Hindlimb muscle (tissue), 1 donor: ENCODE measurements at regions not wholly inside any gene's neighbourhood (a gene's known extent, or its start where the extent isn't known, plus 50 kb on each side); places are given as distances from the start of the nearest gene placed in this dataset.
A peak's percentile ranks its signal among the peaks of the same experiment; 100 is the strongest.

Experiments used
- DNase-seq: peaks from one replicate; pipeline ENCODE4 v3.0.0-alpha.2; 2013

- DNase-seq = no peak
Measured at GRCh38 chr11:130780437-130780836, 135.8 kb downstream of the SNX19 start.

GRCh38 chr11:130781931-130782330 lies 134.3 kb downstream of the SNX19 start:
- peak; percentile 44 for DNase-seq

GRCh38 chr11:130782361-130783222 lies 133.7 kb downstream of the SNX19 start:
- DNase-seq = peak; percentile 78

- no peak for DNase-seq
Measured at GRCh38 chr11:130783323-130783722, 133.0 kb downstream of the SNX19 start.

- DNase-seq = peak; percentile 50
Measured at GRCh38 chr11:130785380-130786116, 130.7 kb downstream of the SNX19 start.

GRCh38 chr11:130786586-130786985 lies 129.7 kb downstream of the SNX19 start:
- DNase-seq = no peak

- peak; percentile 61 for DNase-seq
Measured at GRCh38 chr11:130787092-130787616, 129.1 kb downstream of the SNX19 start.

- DNase-seq = no peak
Measured at GRCh38 chr11:130787973-130788570, 128.2 kb downstream of the SNX19 start.

GRCh38 chr11:130789056-130789640 lies 127.1 kb downstream of the SNX19 start:
- no peak for DNase-seq

GRCh38 chr11:130790689-130791088 lies 125.6 kb downstream of the SNX19 start:
- no peak for DNase-seq

GRCh38 chr11:130792772-130793171 lies 123.5 kb downstream of the SNX19 start:
- DNase-seq = no peak

GRCh38 chr11:130796828-130797227 lies 119.5 kb downstream of the SNX19 start:
- no peak for DNase-seq

- no peak for DNase-seq
Measured at GRCh38 chr11:130798280-130798679, 118.0 kb downstream of the SNX19 start.

GRCh38 chr11:130798801-130799200 lies 117.5 kb downstream of the SNX19 start:
- DNase-seq = no peak

- DNase-seq = no peak
Measured at GRCh38 chr11:130801333-130802122, 114.8 kb downstream of the SNX19 start.

- DNase-seq = no peak
Measured at GRCh38 chr11:130802567-130802966, 113.7 kb downstream of the SNX19 start.

- DNase-seq = no peak
Measured at GRCh38 chr11:130804306-130805076, 111.8 kb downstream of the SNX19 start.

- no peak for DNase-seq
Measured at GRCh38 chr11:130806746-130807145, 109.5 kb downstream of the SNX19 start.

- no peak for DNase-seq
Measured at GRCh38 chr11:130808541-130808940, 107.7 kb downstream of the SNX19 start.

- DNase-seq = no peak
Measured at GRCh38 chr11:130813196-130813595, 103.1 kb downstream of the SNX19 start.

- no peak for DNase-seq
Measured at GRCh38 chr11:130813638-130814037, 102.6 kb downstream of the SNX19 start.
